K562 (cell line): ENCODE measurements at regions not wholly inside any gene's neighbourhood (a gene's known extent, or its start where the extent isn't known, plus 50 kb on each side); places are given as distances from the start of the nearest gene placed in this dataset.

Experiments
- NCOA1 ChIP-seq: fragments of 450-650 bp; IDR thresholded peaks from 2 replicates; pipeline ENCODE4 v1.6.1; 2016; ENCODE audit warnings: low read depth
- NFYB ChIP-seq: IDR thresholded peaks from 2 replicates; pipeline ENCODE4 v1.6.1; 2011; ENCODE audit warnings: mild to moderate bottlenecking, moderate library complexity; ENCODE audit not compliant: insufficient read length; ENCODE audit errors: extremely low read depth
- POLR2A ChIP-seq: fragments of 450-650 bp; conservative IDR thresholded peaks from 2 replicates; pipeline ENCODE4 v1.6.1; 2016
- TF ChIP-seq, protein P1 (sequence below), 2 experiments: fragments of 450-650 bp; IDR thresholded peaks; 2 replicates each; pipeline ENCODE4 v1.6.1; 2016
- TF ChIP-seq, protein P2 (sequence below), 3 experiments: IDR thresholded peaks in 2 of 3; conservative IDR thresholded peaks in 1 of 3; 2 replicates each; pipeline ENCODE4 v1.5.1; 2011 to 2012; ENCODE audit warnings: low read length in 3 of 3, mild to moderate bottlenecking in 3 of 3, control low read depth in 2 of 3, improper control_type of control experiment in 1 of 3, inconsistent platforms in 1 of 3, low read depth in 1 of 3, mixed read lengths in 1 of 3, moderate library complexity in 1 of 3; ENCODE audit not compliant: insufficient read depth in 2 of 3

DNA sequence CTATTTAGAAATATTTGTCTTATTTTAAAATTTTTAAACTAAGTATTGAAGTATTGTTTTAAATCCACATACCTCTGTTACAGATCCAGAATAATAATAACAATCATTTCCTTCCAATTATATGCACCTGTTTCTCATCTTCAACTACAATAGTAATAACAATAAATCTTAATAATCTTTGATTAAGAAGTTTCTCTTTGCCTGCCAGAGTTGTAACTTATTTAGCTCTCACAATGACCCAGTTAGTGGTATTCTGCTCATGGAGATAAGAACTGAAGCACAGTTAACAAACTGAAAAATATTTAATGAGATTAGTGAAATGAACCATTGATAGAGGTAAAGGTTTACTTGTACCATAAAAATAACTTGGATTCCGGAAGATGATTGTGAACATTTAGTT, 796.3 kb downstream of the LUZP2 start:
- TF ChIP-seq, protein P1, sequence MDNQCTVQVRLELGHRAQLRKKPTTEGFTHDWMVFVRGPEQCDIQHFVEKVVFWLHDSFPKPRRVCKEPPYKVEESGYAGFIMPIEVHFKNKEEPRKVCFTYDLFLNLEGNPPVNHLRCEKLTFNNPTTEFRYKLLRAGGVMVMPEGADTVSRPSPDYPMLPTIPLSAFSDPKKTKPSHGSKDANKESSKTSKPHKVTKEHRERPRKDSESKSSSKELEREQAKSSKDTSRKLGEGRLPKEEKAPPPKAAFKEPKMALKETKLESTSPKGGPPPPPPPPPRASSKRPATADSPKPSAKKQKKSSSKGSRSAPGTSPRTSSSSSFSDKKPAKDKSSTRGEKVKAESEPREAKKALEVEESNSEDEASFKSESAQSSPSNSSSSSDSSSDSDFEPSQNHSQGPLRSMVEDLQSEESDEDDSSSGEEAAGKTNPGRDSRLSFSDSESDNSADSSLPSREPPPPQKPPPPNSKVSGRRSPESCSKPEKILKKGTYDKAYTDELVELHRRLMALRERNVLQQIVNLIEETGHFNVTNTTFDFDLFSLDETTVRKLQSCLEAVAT (IDR thresholded peaks at IDR 0.05): no peak
- TF ChIP-seq NCOA1: no peak
- no peak for TF ChIP-seq NFYB
- TF ChIP-seq, protein P2, sequence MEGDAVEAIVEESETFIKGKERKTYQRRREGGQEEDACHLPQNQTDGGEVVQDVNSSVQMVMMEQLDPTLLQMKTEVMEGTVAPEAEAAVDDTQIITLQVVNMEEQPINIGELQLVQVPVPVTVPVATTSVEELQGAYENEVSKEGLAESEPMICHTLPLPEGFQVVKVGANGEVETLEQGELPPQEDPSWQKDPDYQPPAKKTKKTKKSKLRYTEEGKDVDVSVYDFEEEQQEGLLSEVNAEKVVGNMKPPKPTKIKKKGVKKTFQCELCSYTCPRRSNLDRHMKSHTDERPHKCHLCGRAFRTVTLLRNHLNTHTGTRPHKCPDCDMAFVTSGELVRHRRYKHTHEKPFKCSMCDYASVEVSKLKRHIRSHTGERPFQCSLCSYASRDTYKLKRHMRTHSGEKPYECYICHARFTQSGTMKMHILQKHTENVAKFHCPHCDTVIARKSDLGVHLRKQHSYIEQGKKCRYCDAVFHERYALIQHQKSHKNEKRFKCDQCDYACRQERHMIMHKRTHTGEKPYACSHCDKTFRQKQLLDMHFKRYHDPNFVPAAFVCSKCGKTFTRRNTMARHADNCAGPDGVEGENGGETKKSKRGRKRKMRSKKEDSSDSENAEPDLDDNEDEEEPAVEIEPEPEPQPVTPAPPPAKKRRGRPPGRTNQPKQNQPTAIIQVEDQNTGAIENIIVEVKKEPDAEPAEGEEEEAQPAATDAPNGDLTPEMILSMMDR (IDR thresholded peaks at IDR 0.05 in 2 of 3, conservative IDR thresholded peaks at IDR 0.05 in 1 of 3; ENCODE audit: insufficient read depth in 2 of 3, low read depth in 1 of 3, low read length in 3 of 3): no peak
- TF ChIP-seq POLR2A: no peak
